Suppressor macrophage treated with lipopolysaccharide for 1 hour (primary cell): ENCODE measurements at regions not wholly inside any gene's neighbourhood (a gene's known extent, or its start where the extent isn't known, plus 50 kb on each side); places are given as distances from the start of the nearest gene placed in this dataset.
"Not testable (repeated sequence)": the region's sequence is repeated elsewhere in the genome, so short reads cannot be mapped to it uniquely, and the experiment has no call there.

Experiments
- DNase-seq, 3 donors: peaks; one replicate each; pipeline ENCODE4 v3.0.0-alpha.2; 2020 to 2022

DNA sequence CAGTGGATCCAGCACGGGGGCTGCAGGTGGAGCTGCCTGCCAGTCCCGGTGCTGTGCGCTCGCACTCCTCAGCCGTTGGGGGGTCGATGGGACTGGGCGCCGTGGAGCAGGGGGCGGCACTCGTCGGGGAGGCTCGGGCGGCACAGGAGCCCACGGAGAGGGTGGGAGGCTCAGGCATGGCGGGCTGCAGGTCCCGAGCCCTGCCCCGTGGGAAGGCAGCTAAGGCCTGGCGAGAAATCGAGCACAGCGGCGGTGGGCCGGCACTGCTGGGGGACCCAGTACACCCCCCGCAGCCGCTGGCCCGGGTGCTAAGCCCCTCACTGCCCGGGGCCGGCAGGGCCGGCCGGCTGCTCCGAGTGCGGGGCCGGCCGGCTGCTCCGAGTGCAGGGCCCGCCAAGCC lies 52.3 kb upstream of the MARK1 start:
- not testable (repeated sequence) for DNase-seq

DNA sequence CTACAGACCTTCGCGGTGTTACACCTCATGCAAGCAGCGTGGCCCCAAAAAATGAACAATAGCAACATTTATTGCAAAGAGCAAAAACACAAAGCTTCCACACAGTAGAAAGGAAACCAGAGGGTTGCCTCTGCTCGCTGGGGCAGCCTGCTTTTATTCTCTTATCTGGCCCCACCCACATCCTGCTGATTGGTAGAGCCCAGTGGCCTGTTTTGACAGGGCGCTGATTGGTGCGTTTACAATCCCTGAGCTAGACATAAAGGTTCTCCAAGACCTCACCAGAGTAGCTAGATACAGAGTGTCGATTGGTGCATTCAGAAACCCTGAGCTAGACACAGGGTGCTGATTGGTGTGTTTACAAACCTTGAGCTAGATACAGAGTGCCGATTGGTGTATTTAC lies 52.8 kb upstream of the MARK1 start:
- DNase-seq: not testable (repeated sequence)

DNA sequence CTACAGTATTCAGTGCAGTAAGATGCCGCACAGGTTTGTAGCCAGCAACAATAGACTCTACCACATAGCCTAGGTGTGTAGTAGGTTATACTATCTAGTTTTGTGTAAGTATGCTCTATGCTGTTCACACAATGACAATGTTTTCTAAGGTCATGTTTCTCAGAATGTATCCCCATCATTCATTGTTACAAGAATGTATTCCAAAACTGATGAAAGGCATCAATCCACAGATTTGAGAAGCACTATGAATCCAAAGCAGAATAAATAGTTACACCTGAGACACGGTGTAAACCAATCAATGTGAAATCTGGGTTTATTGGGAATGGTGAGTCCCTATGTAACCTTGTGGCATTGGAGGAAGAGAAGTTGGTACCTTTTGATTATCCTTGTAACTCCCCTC lies 54.5 kb upstream of the MARK1 start:
- no peak for DNase-seq

DNA sequence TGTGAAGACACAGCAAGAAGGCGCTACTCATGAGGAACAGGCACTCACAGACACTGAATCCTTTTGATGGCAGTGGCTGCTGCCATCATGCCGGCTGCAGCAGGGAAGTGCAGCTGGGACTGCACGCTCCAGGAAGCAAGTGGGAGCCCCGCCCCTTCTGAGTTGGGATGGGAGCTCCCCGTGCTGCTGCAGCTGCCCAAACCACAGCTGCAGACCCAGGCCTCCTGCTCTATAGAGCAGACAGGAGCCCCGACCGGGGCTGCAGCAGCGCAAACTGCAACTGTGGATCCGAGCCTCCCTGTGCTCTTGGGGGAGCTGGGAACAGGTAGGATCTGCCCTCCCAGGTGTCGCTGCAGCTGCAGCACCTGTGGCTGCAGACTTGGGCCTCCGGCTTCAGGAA lies 65.2 kb upstream of the MARK1 start:
- DNase-seq: no peak

DNA sequence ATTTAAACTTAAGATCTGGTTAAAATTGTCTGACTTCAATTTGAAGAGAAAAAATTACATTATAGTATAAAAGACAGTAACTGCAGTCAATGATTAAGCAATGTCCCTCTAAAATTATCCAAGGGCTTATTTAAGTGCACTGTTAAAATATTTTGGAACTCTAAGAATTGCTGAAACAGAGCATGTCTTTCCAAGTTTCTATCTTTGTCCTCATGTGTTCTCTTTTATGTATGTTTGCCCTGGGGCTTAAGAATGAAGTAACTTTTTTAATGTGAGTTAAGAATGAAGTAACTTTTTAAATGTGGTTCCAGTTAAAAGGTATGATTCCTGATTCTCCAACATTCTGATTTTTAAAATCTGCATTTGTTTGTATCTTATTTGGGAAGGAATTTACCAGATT lies 69.0 kb upstream of the MARK1 start:
- DNase-seq: no peak

DNA sequence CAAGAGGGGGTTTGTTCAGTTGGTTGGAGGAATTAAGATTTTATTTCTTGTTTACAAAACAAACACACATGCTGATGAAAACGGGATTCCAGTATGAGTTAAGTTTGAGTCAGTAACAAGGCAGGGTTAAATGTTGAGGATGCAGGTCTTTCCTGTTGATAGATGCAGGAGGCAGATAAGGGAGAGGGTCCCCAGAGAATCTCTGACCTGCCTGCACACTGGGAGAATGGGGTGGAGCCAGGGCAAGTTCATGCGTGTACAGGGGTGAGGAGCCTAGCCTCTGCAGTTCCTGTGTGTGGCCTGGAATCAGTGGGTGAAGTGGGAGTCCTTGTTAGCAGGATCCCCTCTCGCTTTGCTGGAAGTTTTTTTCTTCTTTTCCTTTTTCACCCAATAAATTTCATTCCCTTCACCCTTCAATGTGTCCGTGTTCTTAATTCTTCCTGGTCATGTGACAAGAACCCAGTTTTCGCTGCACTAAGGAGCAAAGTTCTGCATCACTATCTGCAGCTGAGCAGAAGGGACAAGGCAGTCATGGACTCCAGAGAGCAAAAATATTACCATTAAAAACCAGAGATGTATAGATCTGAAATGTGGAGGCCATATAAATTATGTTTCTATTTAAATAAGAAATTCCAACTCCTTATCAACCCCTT lies 69.9 kb upstream of the MARK1 start:
- no peak for DNase-seq

DNA sequence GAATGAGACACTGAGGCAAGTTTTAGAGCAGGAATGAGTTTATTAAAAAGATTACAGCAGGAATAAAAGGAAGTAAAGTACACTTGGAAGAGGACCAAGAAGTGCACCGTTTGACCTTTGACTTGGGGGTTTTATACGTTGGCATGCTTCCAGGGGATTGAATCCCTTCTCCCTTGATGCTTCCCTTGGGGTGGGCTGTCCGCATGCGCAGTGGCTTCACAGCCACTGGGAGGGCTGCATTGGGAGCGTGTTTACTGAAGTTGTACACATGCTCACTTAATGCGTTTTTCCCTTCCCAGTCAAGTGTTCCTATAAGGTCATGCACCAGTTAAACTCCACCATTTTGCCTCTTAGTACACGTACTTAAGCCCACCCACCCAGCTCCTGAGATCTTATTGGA lies 72.4 kb upstream of the MARK1 start:
- no peak for DNase-seq

DNA sequence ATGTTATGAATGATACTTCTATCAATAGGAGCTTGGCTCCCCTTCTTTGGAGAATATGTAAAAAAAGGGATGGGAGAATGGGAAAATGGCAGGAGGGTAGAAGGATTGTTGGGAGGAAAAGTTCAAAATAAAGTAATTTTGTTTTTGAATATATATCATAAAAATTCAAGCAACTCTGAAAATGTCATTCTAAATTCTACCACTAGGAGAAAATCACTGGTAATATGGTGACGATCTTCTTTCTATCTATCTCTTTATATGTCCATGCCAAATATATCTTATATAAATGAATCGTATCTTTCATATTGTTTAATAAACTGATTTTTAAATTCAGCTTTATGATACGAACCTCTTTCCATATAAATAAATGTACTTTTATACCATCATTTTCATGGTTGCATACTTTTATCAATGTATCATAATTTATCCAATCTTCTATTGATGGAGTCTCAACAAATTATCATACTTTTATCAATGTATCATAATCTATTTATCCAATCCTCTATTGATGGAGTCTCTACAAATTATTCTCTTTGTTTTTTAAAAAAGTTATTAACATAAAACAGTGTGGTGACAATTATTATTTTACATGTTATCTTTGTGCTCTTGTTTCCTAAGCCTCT lies 73.7 kb upstream of the MARK1 start:
- no peak for DNase-seq

DNA sequence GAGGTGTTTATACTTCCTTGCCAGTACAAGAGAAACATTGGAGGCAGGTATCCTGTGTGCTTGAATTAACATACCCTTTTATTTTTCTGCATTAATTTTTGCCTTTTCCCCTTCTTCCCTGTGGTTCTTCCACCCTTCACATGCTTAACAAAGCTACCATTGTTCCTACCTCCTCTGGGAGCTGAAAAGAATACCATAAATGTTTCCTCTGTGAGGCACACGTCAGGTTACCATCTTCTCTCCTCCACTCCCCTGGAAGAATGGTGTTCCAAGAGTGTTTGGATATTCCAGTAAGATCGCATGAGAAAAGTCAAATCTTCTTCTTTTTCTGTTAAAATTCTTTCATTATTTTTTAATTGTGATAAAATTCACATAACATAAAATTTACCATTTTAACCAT lies 74.6 kb upstream of the MARK1 start:
- DNase-seq: no peak

DNA sequence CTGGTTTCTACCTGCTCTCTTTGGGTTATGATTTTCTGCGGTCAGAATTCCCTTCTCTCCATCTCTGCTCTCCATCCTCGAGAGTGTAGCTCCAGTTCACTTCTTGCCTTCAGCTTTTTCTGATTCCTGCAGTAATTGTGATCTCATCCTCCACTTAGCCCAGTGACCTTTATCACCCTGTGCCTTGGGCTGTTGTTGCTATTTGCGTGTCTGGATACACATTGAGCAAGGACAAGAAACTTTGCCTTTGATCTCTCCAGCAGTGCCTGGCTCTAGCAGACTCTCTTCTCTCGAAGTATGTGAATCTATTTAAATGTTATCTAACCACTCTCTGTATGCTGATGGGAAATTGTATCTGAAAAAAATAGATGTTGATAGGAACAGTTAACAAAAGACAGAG lies 76.4 kb upstream of the MARK1 start:
- DNase-seq: no peak

DNA sequence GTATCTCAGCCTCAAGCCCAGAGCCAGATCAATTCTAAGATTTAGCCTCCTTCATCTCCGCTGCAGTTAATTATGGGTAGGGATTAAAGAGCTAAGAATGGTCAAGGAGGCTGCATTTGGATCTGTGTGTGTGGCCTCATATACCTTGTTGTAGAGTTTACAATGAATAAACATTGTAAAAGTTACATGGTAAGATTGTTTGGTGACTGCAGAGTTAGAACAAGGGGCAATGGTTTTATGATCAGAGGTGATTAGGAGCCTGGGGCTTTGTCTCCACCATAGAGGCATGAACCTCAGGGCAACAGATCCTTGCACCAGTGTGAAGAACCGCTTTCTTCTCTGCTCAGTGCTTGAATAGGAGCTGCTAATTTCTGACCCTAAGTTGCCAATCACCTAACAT lies 77.0 kb upstream of the MARK1 start:
- DNase-seq: no peak

DNA sequence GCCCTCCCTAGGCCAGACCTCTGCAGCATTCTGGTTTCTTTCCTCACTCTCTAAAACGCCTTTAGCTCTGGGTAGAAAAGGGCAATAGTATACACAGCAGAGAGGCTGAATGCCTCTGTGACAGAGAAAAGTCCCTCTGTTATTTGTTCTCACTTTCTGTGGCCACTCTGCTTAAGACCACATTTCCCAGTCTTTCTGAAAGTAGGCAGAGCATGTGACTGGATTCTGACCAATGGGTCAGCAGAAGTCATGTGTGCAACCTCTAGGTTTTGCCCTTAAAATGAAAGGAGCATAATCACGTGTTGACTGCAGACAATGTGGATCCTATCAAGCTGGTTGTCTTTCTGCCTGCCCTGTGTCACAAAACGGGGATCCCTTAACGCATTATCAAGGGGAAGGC lies 79.7 kb upstream of the MARK1 start:
- no peak for DNase-seq

DNA sequence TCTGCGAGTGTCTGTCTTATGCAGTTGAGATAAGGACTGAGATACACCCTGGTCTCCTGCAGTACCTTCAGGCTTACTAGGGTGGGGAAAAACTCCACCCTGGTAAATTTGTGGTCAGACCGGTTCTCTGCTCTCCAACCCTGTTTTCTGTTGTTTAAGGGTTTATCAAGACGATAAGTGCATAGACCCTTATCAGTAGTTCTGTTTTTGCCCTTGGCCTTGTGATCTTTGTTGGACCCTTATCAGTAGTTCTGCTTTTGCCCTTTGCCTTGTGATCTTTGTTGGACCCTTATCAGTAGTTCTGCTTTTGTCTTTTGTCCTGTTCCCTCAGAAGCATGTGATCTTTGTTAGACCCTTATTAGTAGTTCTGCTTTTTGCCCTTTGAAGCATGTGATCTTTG lies 83.3 kb upstream of the MARK1 start:
- DNase-seq: not testable (repeated sequence)

DNA sequence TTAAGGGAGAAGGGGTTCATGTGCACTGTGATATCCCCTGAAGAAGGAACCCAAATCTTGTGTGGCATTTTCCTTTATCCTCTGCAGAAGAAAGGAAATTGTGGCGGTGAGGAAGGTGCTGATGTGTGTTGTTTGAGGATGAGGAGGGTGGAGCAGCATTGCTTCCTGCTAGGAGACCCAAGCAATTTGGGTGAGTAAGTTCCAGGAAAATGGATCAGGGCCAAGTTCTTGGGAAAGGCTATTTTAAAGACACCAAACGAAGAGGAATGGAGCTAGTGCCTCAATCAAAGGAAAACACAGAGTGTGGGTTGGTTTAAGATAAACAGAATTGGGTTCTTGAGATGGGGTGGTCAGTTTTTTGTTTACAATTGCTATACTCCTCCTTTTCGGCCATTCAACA lies 86.7 kb upstream of the MARK1 start:
- DNase-seq: no peak

DNA sequence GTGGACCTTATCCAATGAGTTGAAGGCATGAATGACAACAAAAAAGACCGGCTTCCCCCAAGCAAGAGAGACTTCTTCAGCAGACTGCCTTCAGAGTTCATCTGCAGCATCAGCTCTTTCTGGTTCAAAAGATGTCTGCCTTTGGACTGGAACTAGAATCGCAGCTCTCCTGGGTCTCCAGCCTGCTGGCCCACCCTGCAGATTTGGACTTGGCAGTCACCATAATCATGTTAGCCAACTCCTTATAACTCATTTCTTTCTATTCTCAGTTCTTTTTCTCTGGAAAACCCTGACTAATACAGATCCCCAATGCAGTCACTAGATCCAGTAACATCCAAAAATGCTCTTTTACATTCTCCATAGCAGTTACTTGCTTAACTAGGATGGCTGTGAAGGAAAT lies 89.2 kb upstream of the MARK1 start:
- DNase-seq: no peak

DNA sequence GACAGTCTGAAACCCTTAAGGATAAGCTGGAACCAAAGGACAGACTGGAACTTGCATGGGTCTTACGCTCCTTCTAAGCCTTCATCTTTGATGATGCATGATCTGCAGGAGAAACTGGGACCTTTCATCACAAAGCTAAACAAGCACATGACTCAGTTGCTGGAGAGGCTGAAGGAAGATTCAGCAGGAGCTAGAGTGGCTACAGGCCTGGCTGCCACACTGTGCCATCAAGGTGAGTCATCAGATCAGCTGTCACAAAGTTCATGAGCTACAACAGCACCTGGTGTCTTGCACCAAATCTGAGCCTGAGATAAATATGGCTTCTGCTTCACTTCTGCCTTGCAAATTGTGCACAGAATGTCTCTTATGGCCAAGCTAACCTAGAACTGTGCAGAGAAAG lies 95.5 kb upstream of the MARK1 start:
- DNase-seq: no peak

DNA sequence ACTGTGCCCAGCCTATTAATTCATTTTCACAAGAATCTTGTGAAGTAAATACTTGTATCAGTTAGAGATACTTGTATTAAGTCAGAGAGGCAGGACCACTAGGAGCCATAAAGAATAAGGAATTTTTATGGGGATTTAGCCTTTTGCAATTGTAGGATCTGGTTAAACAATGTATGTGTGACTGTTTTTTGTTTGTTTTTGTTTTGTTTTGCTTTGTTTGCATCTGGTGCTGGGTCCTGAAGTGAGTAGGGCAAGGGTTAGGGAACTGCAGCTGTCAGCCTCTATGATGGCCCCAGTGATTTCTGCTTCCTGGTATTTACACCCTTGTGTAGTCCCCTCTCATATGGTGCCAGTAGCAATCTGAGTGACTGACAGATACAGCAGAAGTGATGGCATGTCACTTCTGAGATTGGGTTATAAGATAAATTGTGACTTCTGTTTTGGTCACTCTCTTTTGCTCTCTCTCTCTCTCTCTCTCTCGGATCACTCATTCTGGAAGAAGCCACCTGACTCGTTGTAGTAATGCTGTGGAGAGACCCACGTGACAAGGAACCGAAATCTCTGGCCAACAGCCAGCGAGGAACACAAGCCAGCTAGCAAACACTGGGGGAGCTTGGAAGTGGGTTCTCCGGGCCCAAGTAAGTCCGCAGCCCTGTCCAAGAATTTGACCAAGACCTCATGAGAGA lies 96.2 kb upstream of the MARK1 start:
- DNase-seq: no peak

DNA sequence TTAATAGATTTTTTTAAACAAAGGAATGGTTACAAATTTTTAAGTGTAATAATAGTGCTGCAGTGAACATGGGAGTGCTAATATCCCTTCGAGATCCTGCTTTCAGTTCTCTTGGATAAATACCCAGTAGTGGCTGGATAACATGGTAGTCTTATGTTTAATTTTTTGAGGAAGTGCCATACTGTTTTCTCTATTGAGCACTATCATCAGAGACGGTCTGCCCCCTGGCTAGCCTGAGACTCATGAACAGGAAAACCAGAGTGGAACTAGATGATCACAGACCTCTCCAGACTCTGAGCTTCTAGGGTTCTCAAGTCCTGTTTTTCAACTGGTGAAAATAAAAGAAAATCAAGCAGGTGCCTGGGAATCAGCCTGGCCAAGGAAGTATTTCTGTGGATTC lies 97.3 kb upstream of the MARK1 start:
- no peak for DNase-seq

DNA sequence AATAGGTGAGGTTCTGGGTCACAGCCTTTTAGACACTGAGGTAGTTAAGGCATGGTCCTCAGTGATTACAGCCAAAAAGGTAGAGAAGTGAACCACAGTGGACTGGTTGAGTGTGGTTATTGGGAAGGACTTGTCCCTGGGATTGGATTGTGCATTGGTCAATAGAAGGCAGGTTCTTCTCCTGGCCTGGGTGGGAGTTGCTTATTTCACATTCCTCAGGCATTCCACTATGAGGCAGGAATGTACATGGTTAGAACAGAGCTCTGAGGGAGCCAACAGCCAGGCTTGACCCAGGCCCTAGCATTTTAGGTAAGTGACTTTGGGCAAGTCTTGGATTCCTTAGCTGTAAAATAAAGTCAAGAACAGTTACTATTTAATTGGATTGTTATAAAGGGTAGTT lies 97.9 kb upstream of the MARK1 start:
- DNase-seq: no peak

DNA sequence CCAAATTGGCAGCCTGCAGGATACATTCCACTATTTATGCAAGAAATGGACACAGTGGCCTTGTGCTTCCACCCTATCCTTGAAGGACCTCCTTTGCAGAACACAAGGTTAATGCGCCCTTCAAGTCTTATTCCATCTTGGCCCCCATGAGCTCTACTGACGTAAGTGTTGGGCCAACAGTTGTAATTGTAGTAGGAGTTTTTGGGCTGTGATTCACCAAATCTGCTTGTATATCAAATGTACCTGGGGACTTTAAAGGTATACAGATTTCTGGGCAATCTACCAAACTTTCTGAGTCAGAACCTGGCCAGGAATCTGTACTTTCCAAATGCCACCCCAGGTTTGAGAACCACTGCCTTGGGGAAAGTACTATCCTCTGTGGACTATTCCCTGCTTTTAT lies 100.9 kb upstream of the MARK1 start:
- DNase-seq: no peak

DNA sequence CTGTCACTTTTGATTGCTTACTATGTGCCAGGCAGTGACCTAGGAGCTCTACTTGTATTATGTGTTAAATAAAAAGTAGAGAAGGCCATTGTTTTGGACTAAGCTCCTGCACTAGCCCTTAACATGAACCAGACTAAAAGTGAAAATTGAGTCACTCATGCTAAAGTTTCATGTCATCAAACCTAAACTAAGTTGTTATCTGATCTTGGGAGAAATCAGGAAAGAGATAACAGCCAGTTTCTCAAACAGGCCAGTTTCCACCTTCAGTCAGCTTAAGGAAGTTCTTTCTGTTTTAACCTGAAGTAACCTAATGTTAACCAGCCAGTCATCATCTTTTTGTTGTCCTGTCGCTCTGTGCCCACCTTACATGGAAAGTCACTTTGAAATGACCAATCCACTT lies 102.1 kb upstream of the MARK1 start:
- no peak for DNase-seq

DNA sequence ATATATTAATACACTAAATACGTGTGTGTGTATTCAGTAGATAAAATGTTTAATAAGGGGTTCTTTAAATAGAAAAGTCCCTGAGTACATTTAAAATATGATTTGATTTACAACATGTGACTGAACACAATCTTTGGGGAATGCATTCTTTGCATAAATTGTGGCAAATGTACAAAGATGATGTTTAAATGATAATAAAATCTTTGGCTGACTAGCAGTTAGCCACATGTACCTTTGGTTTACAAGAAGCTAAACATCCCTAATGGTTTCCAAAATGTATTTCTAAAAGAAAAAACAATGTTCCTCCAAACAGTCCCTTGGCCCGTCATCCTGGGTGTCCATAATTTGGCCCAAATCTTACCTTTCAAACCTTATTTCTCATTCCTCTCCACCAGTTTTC lies 106.4 kb upstream of the MARK1 start:
- DNase-seq: no peak

DNA sequence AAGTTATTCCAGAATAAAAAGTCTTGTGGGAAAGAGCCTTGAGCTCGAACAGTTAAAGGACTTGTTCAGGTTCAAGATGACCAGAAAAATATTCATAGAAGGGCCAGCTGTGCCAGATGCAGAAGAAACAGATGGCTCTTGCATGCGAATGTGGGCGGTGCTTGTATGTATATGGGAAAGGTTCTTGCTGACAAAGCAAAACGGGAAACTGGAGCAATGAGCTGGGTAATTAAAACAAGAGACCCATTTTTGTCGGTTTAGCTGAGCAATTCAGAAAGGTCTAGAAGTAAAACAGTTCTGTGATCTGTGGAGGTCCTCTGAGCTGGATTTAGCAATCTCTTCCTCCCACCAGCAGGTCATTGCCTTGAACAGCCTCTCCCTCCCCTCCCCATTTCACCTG lies 107.2 kb upstream of the MARK1 start:
- DNase-seq: peak in 1 of 3 donors; percentile 2

DNA sequence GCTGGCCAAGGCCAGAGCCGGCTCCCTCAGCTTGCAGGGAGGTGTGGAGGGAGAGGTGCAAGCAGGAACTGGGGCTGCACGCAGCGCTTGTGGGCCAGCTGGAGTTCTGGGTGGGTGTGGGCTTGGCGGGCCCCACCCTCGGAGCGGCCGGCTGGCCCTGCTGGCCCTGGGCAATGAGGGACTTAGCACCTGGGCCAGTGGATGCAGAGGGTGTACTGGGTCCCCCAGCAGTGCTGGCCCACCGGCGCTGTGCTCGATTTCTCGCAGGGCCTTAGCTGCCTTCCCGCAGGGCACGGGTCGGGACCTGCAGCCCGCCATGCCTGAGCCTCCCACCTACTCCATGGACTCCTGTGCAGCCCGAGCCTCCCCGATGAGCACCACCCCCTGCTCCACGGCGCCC lies 115.6 kb upstream of the MARK1 start:
- not testable (repeated sequence) for DNase-seq

DNA sequence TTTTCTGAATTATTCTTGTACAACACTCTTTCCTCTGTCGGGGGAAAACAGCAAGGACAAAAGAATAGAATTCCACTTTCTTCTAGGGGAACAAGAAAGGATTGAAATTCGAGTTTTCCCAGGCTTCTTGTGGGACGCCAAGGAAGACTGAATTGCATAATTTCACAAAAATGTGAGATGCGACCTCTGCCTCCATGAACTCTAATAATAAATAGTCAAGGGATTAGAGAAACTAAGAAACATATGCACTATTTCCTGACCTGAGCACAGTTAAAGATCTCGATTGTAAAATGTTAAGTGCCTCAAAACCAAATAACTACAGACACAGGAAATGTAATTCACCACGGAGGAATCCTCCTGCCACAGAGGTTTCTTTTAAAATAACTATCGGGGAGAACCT lies 117.3 kb upstream of the MARK1 start:
- DNase-seq: no peak
